A673 (cell line): ENCODE measurements at regions not wholly inside any gene's neighbourhood (a gene's known extent, or its start where the extent isn't known, plus 50 kb on each side); places are given as distances from the start of the nearest gene placed in this dataset.

Experiments used
- BruUV-seq: library from RNA; stranded (reverse); fragments of 400-500 nt; replicated peaks from 2 replicates; lab custom pipeline; 2021; lab: Mats Ljungman, UMichigan
- CTCF ChIA-PET: fragments of 300-600 bp; sonication (Branson Sonifier 250); formaldehyde crosslinking; loops from one replicate; lab custom pipeline; 2022; ENCODE audit warnings: antibody characterized with exemption; lab: Charles Lee
- POLR2A ChIA-PET: fragments of 300-600 bp; sonication (Branson Sonifier 250); formaldehyde crosslinking; loops from one replicate; lab custom pipeline; 2022; ENCODE audit warnings: antibody characterized with exemption; ENCODE audit not compliant: low non-redundant PET; lab: Charles Lee
- DNase-seq: peaks from one replicate; pipeline ENCODE4 v3.0.0-alpha.2; 2015; ENCODE audit warnings: low spot score
- H3K27ac ChIP-seq: fragments of 200-600 bp; sonication (generic); 2 replicates; pipeline ENCODE4 v1.5.1; 2016; ENCODE audit warnings: mixed run types, low read depth, mild to moderate bottlenecking, mixed read lengths, antibody characterized with exemption, low read length; ENCODE audit not compliant: poor library complexity, severe bottlenecking
- H3K27me3 ChIP-seq: fragments of 200-600 bp; sonication (generic); replicated peaks from 2 replicates; pipeline ENCODE4 v1.6.1; 2017; ENCODE audit warnings: mixed run types, low read depth, mild to moderate bottlenecking, mixed read lengths, antibody characterized with exemption, low read length; ENCODE audit not compliant: insufficient read depth, poor library complexity
- H3K36me3 ChIP-seq: fragments of 200-600 bp; sonication (generic); 2 replicates; pipeline ENCODE4 v1.6.1; 2016; ENCODE audit warnings: mixed run types, mild to moderate bottlenecking, mixed read lengths, antibody characterized with exemption, low read length; ENCODE audit not compliant: insufficient read depth, poor library complexity, severe bottlenecking
- H3K4me1 ChIP-seq: fragments of 200-600 bp; sonication (generic); 2 replicates; pipeline ENCODE4 v1.6.1; 2017; ENCODE audit warnings: mixed run types, mild to moderate bottlenecking, mixed read lengths, antibody characterized with exemption, low read length; ENCODE audit not compliant: insufficient read depth, poor library complexity, severe bottlenecking
- H3K4me3 ChIP-seq: fragments of 200-600 bp; sonication (generic); 2 replicates; pipeline ENCODE4 v1.5.1; 2016; ENCODE audit warnings: low read depth, mixed run types, mild to moderate bottlenecking, mixed read lengths, low read length; ENCODE audit not compliant: poor library complexity, severe bottlenecking
- H3K9me3 ChIP-seq: fragments of 200-600 bp; sonication (generic); 2 replicates; pipeline ENCODE4 v1.6.1; 2016; ENCODE audit warnings: mixed run types, low read depth, mild to moderate bottlenecking, mixed read lengths, antibody characterized with exemption, low read length; ENCODE audit not compliant: poor library complexity, severe bottlenecking
- EZH2 ChIP-seq: fragments of 200-600 bp; sonication (generic); IDR thresholded peaks from 2 replicates; pipeline ENCODE4 v1.6.1; 2017; ENCODE audit warnings: borderline replicate concordance, low read depth, mild to moderate bottlenecking, mixed read lengths, antibody characterized with exemption, low read length; ENCODE audit not compliant: poor library complexity, severe bottlenecking
- intact Hi-C: fragments of 100-400 bp; cut with micrococcal nuclease; formaldehyde crosslinking; loops from one replicate; pipeline ENCODE4 v1.10.0; 2022; ENCODE audit not compliant: unreplicated experiment
- TF ChIP-seq, protein P1 (sequence below): fragments of 300-800, 200-600 bp; sonication (generic); conservative IDR thresholded peaks from 2 replicates; pipeline ENCODE4 v1.5.1; 2017; ENCODE audit warnings: low read depth, mild to moderate bottlenecking, antibody characterized with exemption, low read length, moderate library complexity, mixed read lengths

DNA sequence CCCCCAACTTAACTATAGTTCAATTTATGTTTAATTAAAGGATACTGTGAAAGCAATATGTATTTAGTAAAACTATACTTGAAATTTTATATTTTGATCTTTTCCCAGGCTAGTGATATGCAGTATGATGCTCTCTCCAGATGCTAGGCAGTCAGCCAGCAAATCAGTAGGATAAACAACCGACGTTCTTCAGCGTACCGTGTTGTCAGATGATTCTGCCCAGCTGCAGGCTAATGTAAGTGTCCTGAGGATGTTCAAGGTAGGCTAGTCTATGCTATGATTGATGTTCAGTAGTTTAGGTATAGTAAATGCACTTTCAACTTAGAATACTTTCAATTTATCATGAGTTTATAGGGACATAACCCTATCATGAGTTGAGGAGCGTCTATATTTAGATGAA is 762.6 kb downstream of the MRPL39 start:
- H3K4me1 ChIP-seq, result no peaks in the 10 kb centered on the region
- no TSS peak for BruUV-seq
- no peaks in the 10 kb centered on the region for H3K36me3 ChIP-seq
- H3K9me3 ChIP-seq, result peaks cover 22% of the 10 kb centered on the region
- no peaks in the 10 kb centered on the region for H3K27me3 ChIP-seq
- intact Hi-C loops, result no loop called here
- POLR2A ChIA-PET, result no interaction called here
- CTCF ChIA-PET, result no interaction called here
- no peak overlapping the region for H3K4me3 ChIP-seq
- DNase-seq, result no peak
- no peak overlapping the region for H3K27ac ChIP-seq
- no peak for TF ChIP-seq EZH2
- TF ChIP-seq, protein P1, sequence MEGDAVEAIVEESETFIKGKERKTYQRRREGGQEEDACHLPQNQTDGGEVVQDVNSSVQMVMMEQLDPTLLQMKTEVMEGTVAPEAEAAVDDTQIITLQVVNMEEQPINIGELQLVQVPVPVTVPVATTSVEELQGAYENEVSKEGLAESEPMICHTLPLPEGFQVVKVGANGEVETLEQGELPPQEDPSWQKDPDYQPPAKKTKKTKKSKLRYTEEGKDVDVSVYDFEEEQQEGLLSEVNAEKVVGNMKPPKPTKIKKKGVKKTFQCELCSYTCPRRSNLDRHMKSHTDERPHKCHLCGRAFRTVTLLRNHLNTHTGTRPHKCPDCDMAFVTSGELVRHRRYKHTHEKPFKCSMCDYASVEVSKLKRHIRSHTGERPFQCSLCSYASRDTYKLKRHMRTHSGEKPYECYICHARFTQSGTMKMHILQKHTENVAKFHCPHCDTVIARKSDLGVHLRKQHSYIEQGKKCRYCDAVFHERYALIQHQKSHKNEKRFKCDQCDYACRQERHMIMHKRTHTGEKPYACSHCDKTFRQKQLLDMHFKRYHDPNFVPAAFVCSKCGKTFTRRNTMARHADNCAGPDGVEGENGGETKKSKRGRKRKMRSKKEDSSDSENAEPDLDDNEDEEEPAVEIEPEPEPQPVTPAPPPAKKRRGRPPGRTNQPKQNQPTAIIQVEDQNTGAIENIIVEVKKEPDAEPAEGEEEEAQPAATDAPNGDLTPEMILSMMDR, result no peak

DNA sequence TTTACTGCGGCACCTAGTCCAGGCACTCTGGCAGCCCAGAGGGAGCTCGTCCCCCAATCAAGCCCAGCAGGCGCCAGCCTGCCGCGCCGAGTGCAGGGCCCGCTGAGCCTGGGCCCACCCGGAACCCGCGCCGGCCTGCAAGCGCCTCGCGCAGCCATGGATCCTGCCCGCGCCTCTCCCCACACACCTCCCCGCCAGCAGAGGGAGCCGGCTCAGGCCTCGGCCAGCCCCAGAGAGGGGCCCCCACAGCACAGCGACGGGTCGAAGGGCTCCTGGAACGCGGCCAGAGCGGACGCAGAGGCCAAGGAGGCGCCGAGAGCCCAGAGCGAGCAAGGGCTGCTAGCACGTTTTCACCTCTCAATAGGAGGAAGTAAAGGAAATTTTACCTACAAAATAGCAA is 767.0 kb downstream of the MRPL39 start:
- BruUV-seq, result no TSS peak
- intact Hi-C loops, result no loop called here

DNA sequence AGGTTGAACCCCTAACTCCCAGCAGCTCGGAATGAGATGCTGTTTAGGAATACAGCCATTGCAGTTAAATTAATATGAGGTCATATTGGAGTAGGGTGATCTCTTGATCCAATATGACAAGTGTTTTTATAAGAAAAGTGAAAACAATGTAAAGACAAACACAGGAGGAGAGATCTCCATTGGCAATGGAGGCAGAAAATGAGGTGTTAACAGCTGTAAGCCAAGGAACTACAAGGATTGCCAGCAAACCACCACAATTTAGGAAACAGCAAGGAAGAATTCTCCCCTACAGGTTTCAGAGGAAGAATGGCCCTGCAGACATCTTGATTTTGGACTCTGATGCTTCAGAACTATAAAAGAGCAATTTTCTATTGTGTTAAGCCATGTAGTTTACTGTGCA is 774.3 kb downstream of the MRPL39 start:
- H3K36me3 ChIP-seq, result no peaks in the 10 kb centered on the region
- TF ChIP-seq, protein P1, result no peak
- no peak for TF ChIP-seq EZH2
- ChIA-PET POLR2A (no interaction called here), CTCF (no interaction called here)
- intact Hi-C loops, result no loop called here
- H3K9me3 ChIP-seq, result peaks cover 5% of the 10 kb centered on the region
- DNase-seq, result no peak
- H3K27me3 ChIP-seq, result no peaks in the 10 kb centered on the region
- no peak overlapping the region for H3K4me3 ChIP-seq
- no TSS peak for BruUV-seq
- no peaks in the 10 kb centered on the region for H3K4me1 ChIP-seq
- no peak overlapping the region for H3K27ac ChIP-seq

More for the DNA sequence above, 767.0 kb downstream of the MRPL39 start:
- Histone ChIP-seq H3K27me3 (no peaks in the 10 kb centered on the region), H3K9me3 (peaks cover 12% of the 10 kb centered on the region), H3K4me1 (no peaks in the 10 kb centered on the region), H3K27ac (no peak overlapping the region), H3K36me3 (no peaks in the 10 kb centered on the region), H3K4me3 (no peak overlapping the region)
- ChIA-PET CTCF (no interaction called here), POLR2A (no interaction called here)
- TF ChIP-seq, protein P1, result no peak
- TF ChIP-seq EZH2, result no peak
- DNase-seq, result no peak
